K562 (cell line): ENCODE measurements at regions not wholly inside any gene's neighbourhood (a gene's known extent, or its start where the extent isn't known, plus 50 kb on each side); places are given as distances from the start of the nearest gene placed in this dataset.

Experiments
- ATAC-seq: fragments of 200-7000 bp; cut with Tn5 transposase; 3 replicates; pipeline ENCODE4 v1.9.1; 2020; ENCODE audit warnings: moderate library complexity
- BruUV-seq: library from RNA; stranded (reverse); fragments of 400-500 nt; replicated peaks from 2 replicates; lab custom pipeline; 2021; lab: Mats Ljungman, UMichigan
- CTCF ChIA-PET: fragments of 300-600 bp; formaldehyde crosslinking; extraction: SDS; loops from one replicate; lab custom pipeline; 2021; ENCODE audit warnings: low intra/inter-chr PET ratio; lab: Yijun Ruan, JAX
- POLR2A ChIA-PET: fragments of 300-600, 350-650 bp; sonication (Branson Sonifier 250); formaldehyde crosslinking; extraction: SDS; loops from one replicate; lab custom pipeline; 2021; ENCODE audit warnings: antibody characterized with exemption, inconsistent platforms; lab: Yijun Ruan, JAX
- DNase-seq, 4 experiments: peaks; one replicate each; pipeline versions ENCODE4 v3.0.0 to v3.0.0-alpha.2; 2011 to 2018; ENCODE audit warnings: low spot score in 3 of 4, mixed read lengths in 3 of 4; ENCODE audit errors: extremely low read depth in 1 of 4
- FAIRE-seq: peaks from 2 replicates; lab custom pipeline; 2011; peaks lifted over from hg19 to GRCh38; lab: Jason Lieb, UNC
- H2AFZ ChIP-seq: 2 replicates; pipeline ENCODE4 v1.6.0; 2011; ENCODE audit warnings: low read depth, low read length, control low read depth, inconsistent platforms
- H3K27ac ChIP-seq: fragments of 200-600 bp; 3 replicates; pipeline ENCODE4 v1.8.0; 2011; ENCODE audit warnings: low read depth, mild to moderate bottlenecking, control low read depth, inconsistent platforms, low read length, moderate library complexity, mixed read lengths; ENCODE audit errors: extremely low read depth
- H3K27me3 ChIP-seq, 2 experiments: fragments of 300-600 bp in 1 of 2; 2 replicates in 1 of 2; 3 replicates in 1 of 2; pipeline versions ENCODE4 v1.6.0 to v1.8.0; 2011; ENCODE audit warnings: inconsistent platforms in 2 of 2, low read length in 2 of 2, mild to moderate bottlenecking in 1 of 2, mixed read lengths in 1 of 2, moderate library complexity in 1 of 2; ENCODE audit not compliant: control insufficient read depth in 2 of 2, insufficient read depth in 2 of 2
- H3K36me3 ChIP-seq: fragments of 300-600 bp; 3 replicates; pipeline ENCODE4 v1.8.0; 2011; ENCODE audit warnings: mild to moderate bottlenecking, low read length, inconsistent platforms; ENCODE audit not compliant: control insufficient read depth, insufficient read depth
- H3K4me1 ChIP-seq, 2 experiments: fragments of 200-600 bp in 1 of 2; replicated peaks in 1 of 2; 2 replicates in 1 of 2; 3 replicates in 1 of 2; pipeline versions ENCODE4 v1.5.1 to v1.8.0; 2011; ENCODE audit warnings: inconsistent platforms in 2 of 2, low read length in 2 of 2, mild to moderate bottlenecking in 1 of 2, mixed read lengths in 1 of 2, moderate library complexity in 1 of 2; ENCODE audit not compliant: control insufficient read depth in 2 of 2, insufficient read depth in 2 of 2
- H3K4me2 ChIP-seq: 2 replicates; pipeline ENCODE4 v1.6.1; 2011; ENCODE audit warnings: low read length, control low read depth, inconsistent platforms, mixed read lengths; ENCODE audit not compliant: insufficient read depth
- H3K4me3 ChIP-seq: fragments of 200-600 bp; sonication (generic), shearing (Covaris generic); 2 replicates; pipeline ENCODE4 v1.5.1; 2016; ENCODE audit warnings: control low read depth, inconsistent platforms
- H3K79me2 ChIP-seq: fragments of 200-600 bp; 3 replicates; pipeline ENCODE4 v1.8.0; 2011; ENCODE audit warnings: low read length, inconsistent platforms; ENCODE audit not compliant: control insufficient read depth, insufficient read depth
- H3K9ac ChIP-seq, 2 experiments: 2 replicates each; pipeline versions ENCODE4 v1.6.0 to v1.6.1; 2011; ENCODE audit warnings: low read depth in 2 of 2, low read length in 2 of 2, control low read depth in 1 of 2, inconsistent platforms in 1 of 2, mild to moderate bottlenecking in 1 of 2, mixed read lengths in 1 of 2; ENCODE audit not compliant: insufficient read depth in 1 of 2
- H3K9me1 ChIP-seq: one replicate; pipeline ENCODE4 v1.6.0; 2011; ENCODE audit warnings: inconsistent platforms, mild to moderate bottlenecking, low read length, moderate library complexity; ENCODE audit not compliant: control insufficient read depth, insufficient read depth
- H3K9me3 ChIP-seq: replicated peaks from 2 replicates; pipeline ENCODE4 v1.5.1; 2011; ENCODE audit warnings: low read depth, low read length, inconsistent platforms; ENCODE audit not compliant: control insufficient read depth, insufficient read depth
- H4K20me1 ChIP-seq: replicated peaks from 2 replicates; pipeline ENCODE4 v1.6.1; 2011; ENCODE audit warnings: low read length, inconsistent platforms, mixed read lengths; ENCODE audit not compliant: control insufficient read depth, insufficient read depth
- ARNT ChIP-seq, 2 experiments: fragments of 450-650 bp; IDR thresholded peaks; 2 replicates each; pipeline ENCODE4 v1.6.1; 2016; ENCODE audit warnings: mild to moderate bottlenecking in 1 of 2
- BCOR ChIP-seq: fragments of 450-650 bp; IDR thresholded peaks from 2 replicates; pipeline ENCODE4 v1.6.1; 2016
- CBFB ChIP-seq: sonication (generic); formaldehyde crosslinking; IDR thresholded peaks from 2 replicates; pipeline ENCODE4 v1.4.0; 2020; ENCODE audit warnings: mild to moderate bottlenecking, missing genetic modification reagents
- COPS2 ChIP-seq: fragments of 450-650 bp; conservative IDR thresholded peaks from 2 replicates; pipeline ENCODE4 v1.6.1; 2016; ENCODE audit warnings: mild to moderate bottlenecking, moderate library complexity
- SMARCA5 ChIP-seq: fragments of 450-650 bp; IDR thresholded peaks from 2 replicates; pipeline ENCODE4 v1.6.1; 2016
- SNRNP70 ChIP-seq: fragments of 200-400 bp; formaldehyde crosslinking; optimal IDR thresholded peaks from 2 replicates; pipeline ENCODE3; 2017; ENCODE audit warnings: low read depth, low read length
- STAT6 ChIP-seq: sonication (generic); formaldehyde crosslinking; IDR thresholded peaks from 2 replicates; pipeline ENCODE4 v1.8.1; 2023; ENCODE audit warnings: mild to moderate bottlenecking, missing genetic modification reagents
- TOE1 ChIP-seq, 2 experiments: fragments of 450-650 bp in 1 of 2; sonication (generic) in 1 of 2; formaldehyde crosslinking in 1 of 2; IDR thresholded peaks; 2 replicates each; pipeline versions ENCODE4 v1.7.1 to v1.8.0; 2016 to 2022; ENCODE audit warnings: borderline replicate concordance in 2 of 2, mild to moderate bottlenecking in 2 of 2, antibody characterized with exemption in 1 of 2, inconsistent platforms in 1 of 2, low read depth in 1 of 2, missing genetic modification reagents in 1 of 2, moderate library complexity in 1 of 2
- ZBED1 ChIP-seq: IDR thresholded peaks from 2 replicates; pipeline ENCODE4 v1.6.1; 2014
- ZBTB49 ChIP-seq: sonication (generic); formaldehyde crosslinking; IDR thresholded peaks from 2 replicates; pipeline ENCODE4 v1.8.0; 2022; ENCODE audit warnings: missing genetic modification reagents, mild to moderate bottlenecking, borderline replicate concordance
- ZNF165 ChIP-seq: fragments of 250-450 bp; sonication (Bioruptor Pico); IDR thresholded peaks from 2 replicates; pipeline ENCODE4 v1.4.0; 2020; ENCODE audit warnings: borderline replicate concordance
- ZNF263 ChIP-seq: sonication (generic); formaldehyde crosslinking; IDR thresholded peaks from 2 replicates; pipeline ENCODE4 v1.8.0; 2022; ENCODE audit warnings: mild to moderate bottlenecking, missing genetic modification reagents, borderline replicate concordance
- ZNF282 ChIP-seq: sonication (generic); formaldehyde crosslinking; IDR thresholded peaks from 2 replicates; pipeline ENCODE4 v1.8.1; 2023; ENCODE audit warnings: missing genetic modification reagents
- ZNF589 ChIP-seq: fragments of 200-800 bp; sonication (Bioruptor generic); IDR thresholded peaks from 2 replicates; pipeline ENCODE4 v1.6.1; 2016; ENCODE audit warnings: low read depth, missing genetic modification characterization, missing compliant biosample characterization
- WGBS: fragments of 100-300 bp; shearing (Covaris generic); methylation state at CpG from one replicate; pipeline ENCODE4 v1.1.6; 2016; ENCODE audit warnings: low coverage, mixed read lengths; ENCODE audit not compliant: insufficient coverage; ENCODE audit errors: missing lambda C conversion rate; 5-methylcytosine and 5-hydroxymethylcytosine counted together
- in situ Hi-C: fragments of 300-500 bp; cut with MboI; formaldehyde crosslinking; loops from 4 replicates; pipeline ENCODE4 v1.15.0; 2018; ENCODE audit warnings: inconsistent platforms, mixed read lengths
- intact Hi-C: fragments of 100-400 bp; cut with micrococcal nuclease; formaldehyde crosslinking; loops from 2 replicates; pipeline ENCODE4 v1.14.2; 2022
- TF ChIP-seq, protein P1 (sequence below): fragments of 450-650 bp; formaldehyde crosslinking; IDR thresholded peaks from 2 replicates; pipeline ENCODE4 v1.4.0; 2020; ENCODE audit warnings: mild to moderate bottlenecking, moderate library complexity

DNA sequence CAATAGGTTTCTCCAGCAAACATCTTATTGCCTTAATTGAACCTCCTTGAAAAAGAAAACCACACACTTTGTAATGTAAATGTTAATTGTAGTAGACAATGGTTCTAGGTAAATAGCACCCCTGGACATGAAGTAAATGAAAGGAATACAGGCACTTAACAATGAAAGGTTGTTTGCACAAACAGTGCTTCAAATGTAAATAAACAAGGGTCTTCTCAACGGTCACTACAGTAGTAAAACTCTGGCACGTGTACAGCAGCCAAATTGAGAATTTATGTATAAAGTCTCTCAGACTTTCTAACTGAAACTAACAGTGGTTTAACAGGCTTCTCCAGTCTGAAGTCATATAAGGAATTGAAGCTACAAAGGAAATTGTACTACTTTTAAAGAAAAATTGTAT is 218.3 kb downstream of the MEF2C start (continued):
- no peak for TF ChIP-seq TOE1 (IDR thresholded peaks at IDR 0.05; ENCODE audit: borderline replicate concordance)
- no peak for TF ChIP-seq TOE1 (CRISPR knock-in tag; IDR thresholded peaks at IDR 0.05; ENCODE audit: borderline replicate concordance, low read depth)
- TF ChIP-seq BCOR: no peak

- intact Hi-C loops: no loop called here
- Histone ChIP-seq H3K79me2 (no peaks in the 10 kb centered on the region), H3K4me3 (no peak overlapping the region), H3K27me3 (peaks cover 10 to 28% of the 10 kb centered on the region in 2 experiments; a peak in 4 of 5 replicates), H3K9ac (no peak overlapping the region), H2AFZ (no peak overlapping the region), H3K4me1 (peaks cover 0 to 13% of the 10 kb centered on the region in 2 experiments; a peak in 2 of 5 replicates), H4K20me1 (no peaks in the 10 kb centered on the region), H3K36me3 (no peaks in the 10 kb centered on the region), H3K9me3 (no peaks in the 10 kb centered on the region), H3K27ac (no peak overlapping the region), H3K9me1 (no peaks in the 10 kb centered on the region), H3K4me2 (no peak overlapping the region)
- no peak for TF ChIP-seq SNRNP70
- TF ChIP-seq, protein P1, sequence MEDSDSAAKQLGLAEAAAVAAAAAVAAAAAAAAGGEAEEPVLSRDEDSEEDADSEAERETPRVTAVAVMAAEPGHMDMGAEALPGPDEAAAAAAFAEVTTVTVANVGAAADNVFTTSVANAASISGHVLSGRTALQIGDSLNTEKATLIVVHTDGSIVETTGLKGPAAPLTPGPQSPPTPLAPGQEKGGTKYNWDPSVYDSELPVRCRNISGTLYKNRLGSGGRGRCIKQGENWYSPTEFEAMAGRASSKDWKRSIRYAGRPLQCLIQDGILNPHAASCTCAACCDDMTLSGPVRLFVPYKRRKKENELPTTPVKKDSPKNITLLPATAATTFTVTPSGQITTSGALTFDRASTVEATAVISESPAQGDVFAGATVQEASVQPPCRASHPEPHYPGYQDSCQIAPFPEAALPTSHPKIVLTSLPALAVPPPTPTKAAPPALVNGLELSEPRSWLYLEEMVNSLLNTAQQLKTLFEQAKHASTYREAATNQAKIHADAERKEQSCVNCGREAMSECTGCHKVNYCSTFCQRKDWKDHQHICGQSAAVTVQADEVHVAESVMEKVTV (CRISPR knock-in tag): no peak
- TF ChIP-seq ZNF589 (CRISPR knock-in tag): no peak
- no peak for TF ChIP-seq ZNF263 (CRISPR knock-in tag)
- TF ChIP-seq CBFB: no peak
- TF ChIP-seq ARNT (IDR thresholded peaks at IDR 0.05): no peak
- TF ChIP-seq ZBED1: no peak
- no peak for TF ChIP-seq ZNF282 (CRISPR knock-in tag)
- TF ChIP-seq COPS2: no peak
- TF ChIP-seq ZNF165 (CRISPR knock-in tag): no peak
- no peak for TF ChIP-seq SMARCA5
- TF ChIP-seq STAT6 (CRISPR knock-in tag): no peak
- no peak for TF ChIP-seq ZBTB49 (CRISPR knock-in tag)
- WGBS: 2% methylated on average over 7 of the region's 7 CpGs
- BruUV-seq: no TSS peak
- no peak for DNase-seq
- ChIA-PET POLR2A (interaction anchor here (0.6 kb wide), 1 partner anchor 1006 kb away, joined by 4 read pairs; no protein-coding TSS in a partner anchor), CTCF (no interaction called here)
- in situ Hi-C loops: no loop called here
- FAIRE-seq: no peak
- ATAC-seq: no peak
These were observed 219.2 kb downstream of the MEF2C start for GRCh38 chr5:88663793-88664216.
